ENCODE measurements at regions not wholly inside any gene's neighbourhood (a gene's known extent, or its start where the extent isn't known, plus 50 kb on each side); places are given as distances from the start of the nearest gene placed in this dataset.
"Not testable (repeated sequence)": the region's sequence is repeated elsewhere in the genome, so short reads cannot be mapped to it uniquely, and the experiment has no call there.

GRCh38 chr2:153663371-153663770 lies 184.8 kb upstream of the RPRM start:
- TF ChIP-seq ZNF565 (CRISPR knock-in tag; conservative IDR thresholded peaks at IDR 0.05; ENCODE audit: low read depth) (no peak), ZFP3 (CRISPR knock-in tag; IDR thresholded peaks at IDR 0.05) (no peak), ZC3H10 (CRISPR knock-in tag; IDR thresholded peaks at IDR 0.05) (no peak), CSRNP3 (CRISPR knock-in tag; IDR thresholded peaks at IDR 0.05) (no peak), RARB (CRISPR knock-in tag; IDR thresholded peaks at IDR 0.05) (no peak), ZNF8 (CRISPR knock-in tag; IDR thresholded peaks at IDR 0.05) (no peak), ZNF70 (CRISPR knock-in tag; IDR thresholded peaks at IDR 0.05) (no peak), OSR1 (CRISPR knock-in tag; IDR thresholded peaks at IDR 0.05) (no peak), ISL1 (CRISPR knock-in tag; IDR thresholded peaks at IDR 0.05) (no peak), TSHZ2 (CRISPR knock-in tag; IDR thresholded peaks at IDR 0.05) (no peak), CREB5 (CRISPR knock-in tag; IDR thresholded peaks at IDR 0.05; ENCODE audit: low read depth) (no peak), ARNTL (CRISPR knock-in tag; IDR thresholded peaks at IDR 0.05; ENCODE audit: borderline replicate concordance, low read depth) (no peak), TCF4 (CRISPR knock-in tag; IDR thresholded peaks at IDR 0.05; ENCODE audit: borderline replicate concordance) (no peak)
- ATAC-seq: no peak

GRCh38 chr2:153664009-153664408 lies 185.4 kb upstream of the RPRM start:
- ATAC-seq: not testable (repeated sequence)

- ATAC-seq: no peak
- TF ChIP-seq CSDC2 (CRISPR knock-in tag; IDR thresholded peaks at IDR 0.05) (no peak), ZFP30 (CRISPR knock-in tag; IDR thresholded peaks at IDR 0.05) (no peak), ESRRG (CRISPR knock-in tag; IDR thresholded peaks at IDR 0.05) (no peak), CREB5 (CRISPR knock-in tag; IDR thresholded peaks at IDR 0.05; ENCODE audit: low read depth) (no peak), TCF4 (CRISPR knock-in tag; IDR thresholded peaks at IDR 0.05; ENCODE audit: borderline replicate concordance) (no peak), RARB (CRISPR knock-in tag; IDR thresholded peaks at IDR 0.05) (no peak), SNAI2 (CRISPR knock-in tag; IDR thresholded peaks at IDR 0.05) (no peak), ZNF8 (CRISPR knock-in tag; IDR thresholded peaks at IDR 0.05) (no peak), OSR1 (CRISPR knock-in tag; IDR thresholded peaks at IDR 0.05) (no peak), GLIS3 (CRISPR knock-in tag; IDR thresholded peaks at IDR 0.05) (no peak), POU6F1 (CRISPR knock-in tag; IDR thresholded peaks at IDR 0.05; ENCODE audit: borderline replicate concordance, low read depth) (no peak), ISL1 (CRISPR knock-in tag; IDR thresholded peaks at IDR 0.05) (no peak), PATZ1 (CRISPR knock-in tag; IDR thresholded peaks at IDR 0.05; ENCODE audit: borderline replicate concordance) (no peak), TSHZ2 (CRISPR knock-in tag; IDR thresholded peaks at IDR 0.05) (no peak), CSRNP3 (CRISPR knock-in tag; IDR thresholded peaks at IDR 0.05) (no peak)
These were observed 188.9 kb upstream of the RPRM start for GRCh38 chr2:153667475-153667874.

All from SK-N-SH treated with all-trans-retinoic acid at 6 μM for 48 hours (cell line).